Naive B cell (primary cell): ENCODE measurements at regions not wholly inside any gene's neighbourhood (a gene's known extent, or its start where the extent isn't known, plus 50 kb on each side); places are given as distances from the start of the nearest gene placed in this dataset.
"Not testable (repeated sequence)": the region's sequence is repeated elsewhere in the genome, so short reads cannot be mapped to it uniquely, and the experiment has no call there.

ENCODE experiments used
- ATAC-seq, 2 donors: fragments of 150-1000 bp; cut with Tn5 transposase; 2 replicates each; pipeline ENCODE4 v1.10.0; 2021; ENCODE audit warnings: low read depth in 2 of 2, mild to moderate bottlenecking in 2 of 2, moderate library complexity in 2 of 2
- DNase-seq: peaks from one replicate; pipeline ENCODE4 v3.0.0; 2022
- H3K27ac Mint-ChIP-seq, 6 donors: one replicate each; pipeline ENCODE4 v1.8.0; 2020 to 2022; ENCODE audit warnings: mild to moderate bottlenecking in 6 of 6, mixed read lengths in 6 of 6, moderate library complexity in 5 of 6, inconsistent platforms in 2 of 6
- H3K27me3 Mint-ChIP-seq, 3 donors: one replicate each; pipeline ENCODE4 v1.8.0; 2021 to 2022; ENCODE audit warnings: mixed read lengths in 3 of 3, mild to moderate bottlenecking in 1 of 3
- H3K36me3 Mint-ChIP-seq, 2 donors: one replicate each; pipeline ENCODE4 v1.8.0; 2020 to 2022; ENCODE audit warnings: mixed read lengths in 2 of 2, inconsistent platforms in 1 of 2, mild to moderate bottlenecking in 1 of 2
- H3K4me1 Mint-ChIP-seq, 3 donors: one replicate each; pipeline ENCODE4 v1.8.0; 2020 to 2022; ENCODE audit warnings: mixed read lengths in 3 of 3, inconsistent platforms in 1 of 3, mild to moderate bottlenecking in 1 of 3, moderate library complexity in 1 of 3
- H3K4me3 Mint-ChIP-seq, 8 donors: one replicate each; pipeline ENCODE4 v1.8.0; 2020 to 2022; ENCODE audit warnings: mild to moderate bottlenecking in 8 of 8, mixed read lengths in 8 of 8, moderate library complexity in 8 of 8, inconsistent platforms in 2 of 8
- H3K9me3 Mint-ChIP-seq, 7 donors: one replicate each; pipeline ENCODE4 v1.8.0; 2020 to 2022; ENCODE audit warnings: mixed read lengths in 7 of 7, mild to moderate bottlenecking in 5 of 7, inconsistent platforms in 2 of 7, moderate library complexity in 1 of 7

DNA sequence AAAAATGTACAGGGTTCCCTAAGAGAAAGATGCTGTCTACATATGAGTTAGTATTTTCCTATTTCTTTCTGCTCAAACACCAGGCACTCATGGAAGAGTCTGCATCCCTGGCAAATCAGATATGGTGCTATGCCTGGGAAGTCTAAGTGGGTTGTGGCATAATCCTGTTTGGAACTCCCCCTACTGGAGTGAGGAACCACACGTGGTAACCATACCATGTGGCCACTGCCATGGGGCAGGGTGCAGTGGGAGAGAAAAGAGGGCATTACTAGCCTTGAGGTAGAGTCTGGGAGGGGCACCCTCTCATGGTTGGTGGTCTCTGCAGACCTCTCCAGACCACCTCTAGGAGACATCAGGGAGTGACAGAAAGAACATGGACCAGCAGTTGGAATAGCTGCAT lies 257.9 kb upstream of the ATP5MC3 start:
- H3K27me3 Mint-ChIP-seq: no peaks in the 10 kb centered on the region
- peaks cover 0 to 1% (median 0%) of the 10 kb centered on the region in 7 donors for H3K9me3 Mint-ChIP-seq
- H3K4me1 Mint-ChIP-seq: no peaks in the 10 kb centered on the region
- no peak overlapping the region for H3K4me3 Mint-ChIP-seq
- no peak overlapping the region for H3K27ac Mint-ChIP-seq
- ATAC-seq (no peak), DNase-seq (no peak)
- H3K36me3 Mint-ChIP-seq: no peaks in the 10 kb centered on the region

GRCh38 chr2:175437167-175437566 lies 255.7 kb upstream of the ATP5MC3 start:
- H3K9me3 Mint-ChIP-seq: peaks cover 0 to 1% (median 0%) of the 10 kb centered on the region in 7 donors
- no peak for DNase-seq
- H3K27me3 Mint-ChIP-seq: no peaks in the 10 kb centered on the region
- no peak overlapping the region for H3K4me3 Mint-ChIP-seq
- no peak for ATAC-seq
- no peak overlapping the region for H3K27ac Mint-ChIP-seq
- H3K36me3 Mint-ChIP-seq: no peaks in the 10 kb centered on the region
- no peaks in the 10 kb centered on the region for H3K4me1 Mint-ChIP-seq

DNA sequence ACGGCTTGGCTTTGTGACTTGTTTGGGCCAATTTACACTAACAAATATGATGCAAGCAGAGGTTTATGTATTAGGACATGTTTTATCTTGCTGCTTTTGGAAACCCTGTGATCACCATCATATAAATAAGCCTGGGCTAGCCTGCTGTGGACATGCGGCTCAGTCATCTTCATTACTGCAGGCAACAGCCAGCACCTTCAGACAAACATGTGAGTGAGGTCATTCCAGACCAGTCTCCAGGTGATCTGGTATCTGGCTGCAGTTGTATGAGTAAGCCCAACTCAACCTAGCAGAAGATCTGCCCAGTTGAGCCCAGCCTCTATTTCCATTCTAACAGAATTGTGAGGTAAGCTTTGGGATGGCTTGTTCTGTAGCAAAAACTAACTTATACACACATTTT lies 254.6 kb upstream of the ATP5MC3 start:
- H3K4me3 Mint-ChIP-seq: no peak overlapping the region
- H3K36me3 Mint-ChIP-seq: no peaks in the 10 kb centered on the region
- DNase-seq (no peak), ATAC-seq (no peak)
- peaks cover 0 to 5% (median 0%) of the 10 kb centered on the region in 7 donors for H3K9me3 Mint-ChIP-seq
- no peaks in the 10 kb centered on the region for H3K4me1 Mint-ChIP-seq
- H3K27ac Mint-ChIP-seq: no peak overlapping the region
- no peaks in the 10 kb centered on the region for H3K27me3 Mint-ChIP-seq

DNA sequence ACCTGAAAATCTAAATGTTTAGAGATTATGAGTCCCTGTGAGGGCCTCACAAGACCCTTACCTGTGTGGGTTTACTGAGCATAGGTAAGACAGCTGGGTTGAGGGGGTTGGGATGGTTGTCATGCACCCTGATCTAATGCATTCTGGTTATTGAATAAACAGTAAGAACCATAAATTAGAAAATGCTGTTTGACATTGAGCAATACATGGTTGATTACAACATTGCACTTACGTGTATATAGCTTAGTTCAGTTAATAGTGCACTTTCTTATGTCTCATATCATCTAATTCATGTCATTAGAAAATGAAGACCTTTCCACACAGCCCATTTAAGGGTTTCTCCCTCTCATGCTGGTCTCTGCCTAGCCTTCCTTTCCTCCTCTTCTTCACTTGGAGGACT lies 253.5 kb upstream of the ATP5MC3 start:
- no peaks in the 10 kb centered on the region for H3K4me1 Mint-ChIP-seq
- ATAC-seq: no peak
- DNase-seq: no peak
- H3K4me3 Mint-ChIP-seq: no peak overlapping the region
- H3K36me3 Mint-ChIP-seq: no peaks in the 10 kb centered on the region
- H3K27me3 Mint-ChIP-seq: no peaks in the 10 kb centered on the region
- H3K9me3 Mint-ChIP-seq: peaks cover 0 to 5% (median under 1%) of the 10 kb centered on the region in 7 donors
- H3K27ac Mint-ChIP-seq: no peak overlapping the region

DNA sequence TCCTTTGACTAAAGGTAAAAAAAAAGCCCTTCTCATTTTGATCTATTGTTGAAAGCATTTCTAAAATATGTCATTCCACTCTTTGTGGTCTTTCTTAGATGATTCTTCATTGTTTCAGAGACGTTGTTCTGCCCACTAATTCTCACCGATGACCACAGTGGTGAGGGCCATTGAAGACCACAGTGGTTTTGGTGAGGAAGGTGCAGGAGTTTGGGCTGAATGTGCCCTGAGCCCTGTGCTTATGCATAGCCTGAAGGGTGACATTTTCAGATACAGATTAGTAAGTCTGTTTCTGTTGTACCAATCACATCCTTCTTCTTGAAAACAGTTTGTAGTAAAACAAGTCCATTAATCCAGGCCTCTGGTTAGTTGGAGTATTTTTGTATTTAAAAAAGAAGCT lies 251.3 kb upstream of the ATP5MC3 start:
- H3K36me3 Mint-ChIP-seq: no peaks in the 10 kb centered on the region
- peaks cover 4 to 16% (median 9%) of the 10 kb centered on the region in 7 donors for H3K9me3 Mint-ChIP-seq
- no peaks in the 10 kb centered on the region for H3K4me1 Mint-ChIP-seq
- no peak overlapping the region for H3K4me3 Mint-ChIP-seq
- no peak for ATAC-seq
- no peaks in the 10 kb centered on the region for H3K27me3 Mint-ChIP-seq
- no peak for DNase-seq
- H3K27ac Mint-ChIP-seq: no peak overlapping the region

GRCh38 chr2:175432021-175432420 lies 250.5 kb upstream of the ATP5MC3 start:
- H3K4me1 Mint-ChIP-seq: no peaks in the 10 kb centered on the region
- DNase-seq (no peak), ATAC-seq (no peak)
- H3K4me3 Mint-ChIP-seq: no peak overlapping the region
- H3K9me3 Mint-ChIP-seq: peaks cover 4 to 16% (median 9%) of the 10 kb centered on the region in 7 donors
- no peaks in the 10 kb centered on the region for H3K27me3 Mint-ChIP-seq
- H3K27ac Mint-ChIP-seq: no peak overlapping the region
- H3K36me3 Mint-ChIP-seq: no peaks in the 10 kb centered on the region

DNA sequence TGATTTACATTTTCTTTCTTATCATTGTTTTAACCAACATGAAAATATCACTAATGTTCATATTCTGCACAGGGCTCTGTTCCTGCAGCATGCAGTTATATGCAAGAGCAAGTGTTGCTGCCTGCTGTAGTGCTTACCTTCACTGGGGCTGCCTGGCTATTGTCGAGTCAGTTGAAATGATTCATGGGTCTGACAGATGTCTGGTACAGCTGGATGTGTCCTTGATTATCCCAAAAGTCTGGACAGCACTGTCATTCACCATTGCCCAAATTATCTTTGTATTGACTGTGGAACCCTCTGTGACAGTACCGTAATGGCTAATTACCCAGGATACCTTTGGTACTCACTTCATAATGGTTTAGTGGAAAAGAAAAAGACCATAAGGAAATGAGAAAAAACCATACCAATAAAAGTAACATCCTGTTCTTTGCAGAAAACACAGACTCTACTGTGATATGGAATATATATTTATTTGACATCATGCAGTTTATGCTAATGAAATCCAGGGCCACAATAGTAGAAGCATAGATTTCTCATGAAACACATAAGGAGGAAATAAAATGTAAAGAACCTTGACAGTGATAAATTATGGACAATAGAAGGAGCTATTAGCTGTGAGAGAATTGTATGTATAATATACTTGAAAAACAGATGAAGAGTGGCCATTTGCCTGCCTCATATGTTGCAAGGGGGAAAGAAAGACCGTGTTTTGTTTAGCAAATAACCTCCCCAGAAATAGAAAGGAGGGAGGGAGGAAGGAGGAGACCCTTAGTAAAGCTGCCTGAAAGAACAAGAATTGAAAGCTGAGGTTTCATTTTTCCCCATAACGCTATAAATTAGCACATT lies 249.8 kb upstream of the ATP5MC3 start:
- no peak for ATAC-seq
- H3K27me3 Mint-ChIP-seq: no peaks in the 10 kb centered on the region

GRCh38 chr2:175430236-175430635 lies 248.7 kb upstream of the ATP5MC3 start:
- H3K4me1 Mint-ChIP-seq: no peaks in the 10 kb centered on the region
- no peaks in the 10 kb centered on the region for H3K36me3 Mint-ChIP-seq
- peaks cover 4 to 17% (median 9%) of the 10 kb centered on the region in 7 donors for H3K9me3 Mint-ChIP-seq
- ATAC-seq (no peak), DNase-seq (no peak)
- H3K4me3 Mint-ChIP-seq: no peak overlapping the region
- no peaks in the 10 kb centered on the region for H3K27me3 Mint-ChIP-seq
- no peak overlapping the region for H3K27ac Mint-ChIP-seq

More for the DNA sequence above, 249.8 kb upstream of the ATP5MC3 start:
- no peak overlapping the region for H3K4me3 Mint-ChIP-seq
- no peaks in the 10 kb centered on the region for H3K4me1 Mint-ChIP-seq
- DNase-seq: no peak
- H3K36me3 Mint-ChIP-seq: no peaks in the 10 kb centered on the region
- peaks cover 4 to 17% (median 9%) of the 10 kb centered on the region in 7 donors for H3K9me3 Mint-ChIP-seq
- H3K27ac Mint-ChIP-seq: no peak overlapping the region

GRCh38 chr2:175418224-175418835 lies 236.8 kb upstream of the ATP5MC3 start:
- no peaks in the 10 kb centered on the region for H3K36me3 Mint-ChIP-seq
- no peak for DNase-seq
- H3K4me1 Mint-ChIP-seq: no peaks in the 10 kb centered on the region
- no peak overlapping the region for H3K4me3 Mint-ChIP-seq
- H3K27me3 Mint-ChIP-seq: peaks cover 8 to 18% (median 14%) of the 10 kb centered on the region in 3 donors
- no peak overlapping the region for H3K27ac Mint-ChIP-seq
- peaks cover 0 to under 1% (median 0%) of the 10 kb centered on the region in 7 donors for H3K9me3 Mint-ChIP-seq
- no peak for ATAC-seq

DNA sequence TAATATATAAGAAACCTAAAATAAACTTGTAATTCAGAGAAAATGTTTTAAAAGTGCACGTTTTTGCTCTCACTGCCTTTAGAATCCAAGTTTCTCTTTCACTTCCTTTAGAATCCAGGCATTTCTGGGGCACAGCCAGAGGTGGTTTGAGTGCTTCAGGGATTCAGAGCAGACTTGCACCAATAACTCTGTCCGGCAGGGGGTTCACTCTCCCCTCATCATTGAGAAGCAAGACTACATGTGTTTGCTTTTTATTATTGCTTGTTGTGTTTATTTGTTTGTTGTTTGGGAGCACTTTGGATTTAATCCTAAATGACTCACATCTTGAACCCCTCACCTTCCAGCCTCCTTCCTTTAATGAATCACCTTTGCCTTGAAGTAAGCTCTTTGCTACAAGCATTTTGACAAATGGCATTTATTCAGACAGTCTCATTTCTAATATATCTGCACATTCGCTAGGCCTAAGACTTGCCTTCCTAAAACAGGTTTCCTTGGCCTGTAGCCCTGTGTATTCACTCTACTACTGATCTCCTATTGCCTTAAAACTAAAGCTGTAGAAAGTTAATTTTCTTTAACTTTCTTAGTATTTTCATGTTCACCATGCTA lies 233.5 kb upstream of the ATP5MC3 start:
- no peak for ATAC-seq
- H3K9me3 Mint-ChIP-seq: peaks cover 0 to 3% (median 0%) of the 10 kb centered on the region in 7 donors

DNA sequence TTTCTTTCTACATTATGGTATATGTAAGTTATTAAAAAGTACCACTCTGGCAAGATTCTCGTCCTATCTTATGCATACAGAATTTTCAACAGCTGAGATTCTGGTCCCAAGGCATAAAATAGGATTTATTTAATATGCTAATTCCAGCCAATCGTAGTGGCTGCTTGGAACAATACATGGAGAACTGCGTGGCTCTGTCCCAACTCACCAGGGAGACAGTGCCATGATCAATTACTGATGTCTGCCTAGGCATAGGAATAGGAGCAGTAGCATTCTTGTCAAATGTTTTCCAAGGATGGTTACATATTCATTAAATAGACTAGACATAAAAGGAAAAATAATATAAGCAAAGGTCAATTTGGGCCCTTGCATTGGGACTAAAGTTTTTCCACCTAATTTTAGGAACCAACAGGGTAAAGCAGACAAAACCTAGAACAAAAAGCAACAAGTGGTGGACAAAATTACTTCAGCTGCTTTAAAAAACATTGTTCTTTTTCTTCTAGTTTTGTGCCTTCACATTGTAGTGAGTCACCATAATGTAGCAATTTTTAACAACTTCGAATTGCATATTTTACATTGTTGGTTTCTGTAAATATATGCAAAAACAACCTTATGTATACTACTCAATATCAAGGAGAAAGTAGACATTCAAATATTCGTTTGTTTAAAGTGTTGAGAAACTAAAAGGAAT lies 232.8 kb upstream of the ATP5MC3 start:
- no peak overlapping the region for H3K4me3 Mint-ChIP-seq
- peaks cover 0 to 3% (median 0%) of the 10 kb centered on the region in 7 donors for H3K9me3 Mint-ChIP-seq
- H3K27ac Mint-ChIP-seq: no peak overlapping the region
- no peaks in the 10 kb centered on the region for H3K36me3 Mint-ChIP-seq
- no peaks in the 10 kb centered on the region for H3K4me1 Mint-ChIP-seq
- ATAC-seq (no peak), DNase-seq (no peak)
- peaks cover 5 to 8% (median 7%) of the 10 kb centered on the region in 3 donors for H3K27me3 Mint-ChIP-seq

More for the DNA sequence above, 233.5 kb upstream of the ATP5MC3 start:
- Mint-ChIP-seq H3K4me1 (no peaks in the 10 kb centered on the region), H3K36me3 (no peaks in the 10 kb centered on the region), H3K4me3 (no peak overlapping the region), H3K27ac (no peak overlapping the region), H3K27me3 (peaks cover 5 to 8% (median 5%) of the 10 kb centered on the region in 3 donors)
- no peak for DNase-seq

GRCh38 chr2:175410941-175411340 lies 229.4 kb upstream of the ATP5MC3 start:
- not testable (repeated sequence) for H3K36me3 Mint-ChIP-seq, DNase-seq, H3K4me1 Mint-ChIP-seq, H3K9me3 Mint-ChIP-seq, ATAC-seq, H3K4me3 Mint-ChIP-seq, H3K27ac Mint-ChIP-seq
- H3K27me3 Mint-ChIP-seq: peaks cover 0 to 11% (median 5%) of the 10 kb centered on the region in 3 donors

- DNase-seq (no peak), ATAC-seq (no peak)
- Mint-ChIP-seq H3K27ac (no peak overlapping the region), H3K4me3 (no peak overlapping the region), H3K27me3 (peaks cover 0 to 10% (median 7%) of the 10 kb centered on the region in 3 donors), H3K9me3 (peaks cover 0 to 5% (median 0%) of the 10 kb centered on the region in 7 donors), H3K4me1 (no peaks in the 10 kb centered on the region), H3K36me3 (no peaks in the 10 kb centered on the region)
Measured at GRCh38 chr2:175404839-175405238, 223.3 kb upstream of the ATP5MC3 start.
